Muscle of leg (tissue), 3 donors: ENCODE measurements at regions not wholly inside any gene's neighbourhood (a gene's known extent, or its start where the extent isn't known, plus 50 kb on each side); places are given as distances from the start of the nearest gene placed in this dataset.

Experiments
- DNase-seq: peaks from one replicate; pipeline ENCODE4 v3.0.0; 2013
- H3K27ac ChIP-seq: one replicate; pipeline ENCODE4 v1.5.1; 2013; ENCODE audit warnings: mild to moderate bottlenecking, low read length, control low read depth
- H3K27me3 ChIP-seq: one replicate; pipeline ENCODE4 v1.6.1; 2013; ENCODE audit warnings: low read length; ENCODE audit not compliant: control insufficient read depth, insufficient read depth
- H3K36me3 ChIP-seq: one replicate; pipeline ENCODE4 v1.6.1; 2013; ENCODE audit warnings: low read length; ENCODE audit not compliant: control insufficient read depth, insufficient read depth
- H3K4me1 ChIP-seq: one replicate; pipeline ENCODE4 v1.6.1; 2013; ENCODE audit warnings: low read length; ENCODE audit not compliant: control insufficient read depth, insufficient read depth
- H3K4me3 ChIP-seq: one replicate; pipeline ENCODE4 v1.5.1; 2013; ENCODE audit warnings: low read length, control low read depth
- H3K9me3 ChIP-seq: replicated peaks from 2 replicates; pipeline ENCODE4 v1.6.1; 2013; ENCODE audit warnings: low read depth, low read length; ENCODE audit not compliant: control insufficient read depth
- WGBS: methylation state at CpG from one replicate; pipeline ENCODE4 v1.1.5; 2013; ENCODE audit warnings: missing lambda C conversion rate; ENCODE audit not compliant: insufficient coverage; 5-methylcytosine and 5-hydroxymethylcytosine counted together

DNA sequence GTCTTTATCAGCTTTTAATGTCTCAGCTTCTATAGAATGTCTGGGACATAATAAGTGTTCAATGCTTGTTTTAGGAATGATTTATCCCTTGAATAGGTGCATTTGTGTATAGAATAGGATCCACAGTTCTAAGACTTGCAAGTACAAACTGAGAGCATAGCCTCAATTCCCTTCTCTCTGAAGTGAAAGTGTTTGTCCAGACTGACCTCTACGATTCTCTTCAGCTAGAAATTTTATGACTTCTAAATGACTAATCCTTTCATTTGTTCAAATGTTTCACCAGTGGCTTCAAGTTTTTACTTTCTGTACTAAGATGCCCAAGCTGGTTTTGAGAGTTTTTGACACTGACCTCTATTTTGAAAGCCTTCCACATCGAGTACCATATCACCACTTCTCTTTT lies 608.2 kb upstream of the ADGRL4 start:
- Histone ChIP-seq H3K36me3 (no peaks in the 10 kb centered on the region), H3K4me3 (no peak overlapping the region), H3K27ac (no peak overlapping the region), H3K9me3 (no peaks in the 10 kb centered on the region), H3K4me1 (no peaks in the 10 kb centered on the region), H3K27me3 (no peaks in the 10 kb centered on the region)
- no CpG with 5 or more reads among the region's 2 CpGs for WGBS
- no peak for DNase-seq

DNA sequence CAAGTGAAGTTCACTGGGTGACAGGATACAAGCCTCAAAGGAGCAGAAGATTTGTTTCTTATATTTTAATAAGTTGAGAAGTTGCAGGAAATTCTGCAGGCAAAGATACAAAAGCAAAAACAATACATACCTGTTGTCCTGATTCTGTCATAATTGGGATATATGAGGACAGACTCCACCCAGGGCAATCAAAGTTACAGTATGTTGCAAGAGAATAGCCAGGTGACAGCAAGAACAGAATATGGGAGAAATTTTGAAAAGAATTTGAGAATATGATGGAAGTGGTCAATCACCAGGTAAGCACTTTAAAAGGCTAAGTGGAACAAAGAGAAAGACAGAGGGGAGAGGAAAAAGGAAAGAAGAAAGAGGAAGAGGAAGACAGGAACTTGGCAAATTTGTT lies 607.6 kb upstream of the ADGRL4 start:
- Histone ChIP-seq H3K9me3 (no peaks in the 10 kb centered on the region), H3K27ac (no peak overlapping the region), H3K4me1 (no peaks in the 10 kb centered on the region), H3K4me3 (no peak overlapping the region), H3K36me3 (no peaks in the 10 kb centered on the region), H3K27me3 (no peaks in the 10 kb centered on the region)
- no peak for DNase-seq

DNA sequence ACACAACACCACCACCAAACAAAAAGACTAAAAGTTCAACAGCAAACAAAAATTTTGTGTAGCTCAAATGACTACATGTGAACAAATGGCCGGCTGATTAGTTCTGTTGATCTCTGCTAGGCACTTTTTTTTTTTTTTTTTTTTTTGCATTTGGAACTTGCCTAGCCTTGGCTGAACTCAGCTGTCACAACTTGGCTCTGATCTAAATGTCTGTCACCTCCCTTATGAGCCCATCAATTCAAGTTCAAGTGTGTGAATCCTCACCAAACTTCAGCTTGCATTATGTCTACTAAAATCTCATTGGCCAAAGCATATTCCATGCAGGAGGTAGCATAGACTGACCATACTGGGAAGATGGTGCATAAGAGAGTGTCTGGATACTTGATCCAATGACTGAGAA lies 606.5 kb upstream of the ADGRL4 start:
- Histone ChIP-seq H3K9me3 (no peaks in the 10 kb centered on the region), H3K4me3 (no peak overlapping the region), H3K4me1 (no peaks in the 10 kb centered on the region), H3K36me3 (no peaks in the 10 kb centered on the region), H3K27ac (no peak overlapping the region), H3K27me3 (no peaks in the 10 kb centered on the region)
- no CpG with 5 or more reads among the region's 1 CpG for WGBS
- DNase-seq = peak; percentile 10

DNA sequence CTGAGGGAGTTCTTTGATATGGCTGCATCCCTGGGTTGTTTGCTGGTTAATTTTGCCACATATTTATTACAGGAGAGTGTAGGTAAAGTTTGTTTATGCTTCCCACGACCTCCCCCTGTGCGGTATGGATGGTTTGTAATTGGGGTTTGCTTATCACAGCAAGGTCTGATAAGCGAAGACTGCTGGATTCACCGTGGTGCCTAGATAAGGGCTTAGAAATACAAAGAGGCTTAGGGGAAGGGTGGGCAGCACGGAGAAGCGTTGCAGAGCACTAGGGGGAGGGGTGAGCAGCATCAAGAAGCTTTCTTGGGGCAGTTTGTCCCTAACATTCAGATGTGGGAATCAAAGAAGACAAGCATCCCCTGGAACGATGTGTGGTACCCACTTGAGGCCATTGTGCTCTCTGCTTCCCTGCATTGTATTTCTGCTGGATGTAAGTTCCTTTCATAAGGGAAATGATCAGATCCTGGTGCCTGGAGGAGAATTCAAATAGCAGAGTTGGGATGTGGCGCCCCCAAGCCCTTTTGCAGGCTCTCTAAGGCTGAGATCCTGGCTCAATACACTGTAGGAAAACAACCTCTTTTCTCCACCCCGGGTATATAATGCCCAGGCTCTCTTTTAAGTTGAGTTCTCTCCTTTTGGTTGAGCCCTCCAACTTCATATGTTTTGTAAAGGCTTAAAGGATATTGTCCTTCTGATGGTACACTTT lies 598.1 kb upstream of the ADGRL4 start:
- H3K4me1 ChIP-seq = no peaks in the 10 kb centered on the region
- no peak for DNase-seq
- no peaks in the 10 kb centered on the region for H3K27me3 ChIP-seq
- 40% methylated on average over 6 of the region's 9 CpGs for whole genome bisulfite sequencing
- H3K4me3 ChIP-seq = no peak overlapping the region
- H3K9me3 ChIP-seq = no peaks in the 10 kb centered on the region
- no peak overlapping the region for H3K27ac ChIP-seq
- no peaks in the 10 kb centered on the region for H3K36me3 ChIP-seq

DNA sequence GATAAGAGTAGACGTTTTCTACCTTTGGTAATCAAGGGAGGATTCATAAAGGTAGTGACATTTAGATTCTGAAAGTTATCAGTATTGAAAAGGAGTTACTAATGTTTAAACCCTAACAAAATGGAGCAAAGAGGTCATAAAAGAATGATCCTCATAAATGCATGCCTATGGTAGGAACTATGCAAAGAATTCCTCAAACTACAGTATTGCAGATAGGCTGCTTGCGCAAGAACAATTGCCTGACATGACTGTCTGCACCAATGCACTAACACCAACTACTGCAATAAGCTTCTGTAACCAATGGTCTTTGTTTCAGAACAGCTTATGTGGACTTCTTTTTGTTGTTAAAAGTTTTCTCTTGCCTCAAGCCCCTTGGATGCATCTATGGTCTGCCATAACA lies 597.3 kb upstream of the ADGRL4 start:
- WGBS = no CpG with 5 or more reads among the region's 2 CpGs

DNA sequence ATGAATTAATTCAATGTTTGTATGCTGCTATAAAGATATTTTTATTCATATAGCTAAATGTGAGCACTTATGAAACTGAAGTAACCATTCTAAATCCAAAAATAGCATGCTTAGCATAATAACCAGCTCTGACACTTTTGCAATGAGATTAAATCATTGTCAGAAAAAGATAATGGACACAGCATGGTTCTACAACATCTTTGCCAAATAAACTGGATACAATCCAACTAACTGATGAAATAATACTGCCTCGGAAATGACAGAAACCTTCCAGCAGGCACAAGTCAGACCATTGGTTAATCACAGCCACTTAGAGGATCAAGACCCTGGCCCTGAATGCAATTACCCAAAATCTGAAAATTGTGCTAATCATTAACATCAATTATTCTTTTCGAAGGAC lies 592.7 kb upstream of the ADGRL4 start:
- H3K9me3 ChIP-seq = no peaks in the 10 kb centered on the region
- H3K36me3 ChIP-seq = no peaks in the 10 kb centered on the region
- H3K27me3 ChIP-seq = no peaks in the 10 kb centered on the region
- H3K27ac ChIP-seq = no peak overlapping the region
- no peaks in the 10 kb centered on the region for H3K4me1 ChIP-seq
- DNase-seq = no peak
- 57% methylated on average over 1 of the region's 2 CpGs for WGBS
- no peak overlapping the region for H3K4me3 ChIP-seq

More for the DNA sequence above, 597.3 kb upstream of the ADGRL4 start:
- Histone ChIP-seq H3K27me3 (no peaks in the 10 kb centered on the region), H3K4me3 (no peak overlapping the region), H3K4me1 (no peaks in the 10 kb centered on the region), H3K36me3 (no peaks in the 10 kb centered on the region), H3K27ac (no peak overlapping the region), H3K9me3 (no peaks in the 10 kb centered on the region)
- no peak for DNase-seq

DNA sequence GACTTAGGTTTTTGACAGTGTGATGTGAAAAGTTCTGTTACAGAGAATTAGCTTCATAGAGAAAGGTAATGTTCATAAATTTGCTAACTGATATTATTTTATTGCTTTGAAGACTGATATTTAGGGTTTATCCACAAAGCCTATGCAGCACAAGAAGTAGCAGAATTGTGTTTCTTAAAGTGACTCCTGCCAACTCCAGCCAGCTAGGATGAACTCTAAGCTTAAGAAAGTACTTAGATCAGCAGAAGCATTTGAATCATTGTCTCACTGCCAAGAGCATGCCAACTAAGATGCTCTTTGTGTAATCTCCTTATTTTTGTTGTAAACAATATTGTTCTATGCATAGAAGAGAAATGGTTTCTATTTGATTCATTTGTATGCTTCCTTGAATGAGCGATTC lies 589.4 kb upstream of the ADGRL4 start:
- no peaks in the 10 kb centered on the region for H3K4me1 ChIP-seq
- H3K36me3 ChIP-seq = no peaks in the 10 kb centered on the region
- DNase-seq = no peak
- no peaks in the 10 kb centered on the region for H3K9me3 ChIP-seq
- no peak overlapping the region for H3K27ac ChIP-seq
- H3K27me3 ChIP-seq = no peaks in the 10 kb centered on the region
- WGBS = no CpG with 5 or more reads among the region's 1 CpG
- H3K4me3 ChIP-seq = no peak overlapping the region

DNA sequence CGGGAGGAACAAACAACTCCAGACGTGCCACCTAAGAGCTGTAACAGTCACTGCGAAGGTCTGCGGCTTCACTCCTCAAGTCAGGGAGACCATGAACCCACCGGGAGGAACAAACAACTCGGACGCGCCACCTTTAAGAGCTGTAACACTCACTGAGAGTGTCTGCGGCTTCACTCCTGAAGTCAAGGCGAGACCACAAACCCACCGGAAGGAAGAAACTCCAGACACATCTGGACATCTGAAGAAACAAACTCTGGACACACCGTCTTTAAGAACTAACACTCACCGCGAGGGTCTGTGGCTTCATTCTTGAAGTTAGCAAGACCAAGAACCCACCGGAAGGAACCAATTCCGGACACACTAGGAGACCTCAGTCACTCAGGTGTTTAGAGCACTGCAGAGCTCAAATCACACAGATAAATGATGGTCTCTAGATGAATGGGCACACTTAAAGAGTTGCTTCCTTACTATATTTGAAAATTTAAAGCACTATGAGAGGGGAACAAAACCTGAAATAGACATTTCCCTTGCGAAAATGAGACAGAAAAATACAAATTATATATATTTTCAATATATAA lies 587.7 kb upstream of the ADGRL4 start:
- H3K4me1 ChIP-seq = no peaks in the 10 kb centered on the region
- no peak overlapping the region for H3K4me3 ChIP-seq
- H3K9me3 ChIP-seq = no peaks in the 10 kb centered on the region
- no peaks in the 10 kb centered on the region for H3K36me3 ChIP-seq
- H3K27ac ChIP-seq = no peak overlapping the region
- no peaks in the 10 kb centered on the region for H3K27me3 ChIP-seq
- 95% methylated on average over 15 of the region's 17 CpGs for WGBS
- no peak for DNase-seq

DNA sequence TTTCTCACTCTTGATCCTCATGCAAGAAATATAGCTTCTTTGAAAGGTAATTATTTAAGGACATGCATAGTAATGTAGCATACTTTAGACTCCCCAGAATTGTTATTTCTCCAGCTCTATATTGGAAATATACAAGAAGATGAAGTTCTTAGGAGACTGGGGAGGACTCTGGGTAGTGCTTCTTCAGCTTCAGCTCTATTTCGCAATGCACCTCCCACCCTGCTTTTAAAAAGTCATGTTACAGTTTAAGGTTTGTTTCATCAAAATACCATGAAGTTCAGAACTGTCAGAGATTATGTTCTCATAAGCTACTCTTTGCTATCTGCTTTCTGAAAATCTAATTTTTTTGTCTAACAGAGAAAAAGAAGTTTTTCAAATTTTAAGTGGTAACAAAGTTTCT lies 586.2 kb upstream of the ADGRL4 start:
- Histone ChIP-seq H3K9me3 (no peaks in the 10 kb centered on the region), H3K4me3 (no peak overlapping the region), H3K27me3 (no peaks in the 10 kb centered on the region), H3K4me1 (no peaks in the 10 kb centered on the region), H3K36me3 (no peaks in the 10 kb centered on the region), H3K27ac (no peak overlapping the region)
- DNase-seq = no peak
- no CpG with 5 or more reads among the region's 1 CpG for WGBS

DNA sequence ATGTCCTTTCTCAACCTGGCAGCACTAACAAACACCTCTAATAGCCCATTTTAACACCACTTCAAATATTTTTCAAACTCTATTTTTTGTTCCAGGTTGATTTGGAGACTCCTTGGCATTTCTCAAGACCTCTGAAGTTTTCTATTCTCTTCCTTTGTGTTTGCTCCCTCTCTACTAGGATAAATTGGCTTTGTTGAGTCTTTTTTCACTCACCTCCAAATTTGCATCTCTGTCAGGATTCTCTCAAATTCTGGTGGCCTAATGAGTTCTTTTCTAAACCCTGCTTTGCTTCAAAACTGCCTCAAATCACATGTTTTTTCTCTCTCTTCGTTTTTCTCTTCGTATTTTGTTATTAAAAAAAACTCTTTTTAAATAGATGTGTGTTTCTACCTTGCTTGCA lies 582.2 kb upstream of the ADGRL4 start:
- H3K4me1 ChIP-seq = no peaks in the 10 kb centered on the region
- WGBS = no CpG with 5 or more reads among the region's 2 CpGs
- no peak overlapping the region for H3K27ac ChIP-seq
- no peaks in the 10 kb centered on the region for H3K27me3 ChIP-seq
- H3K9me3 ChIP-seq = no peaks in the 10 kb centered on the region
- H3K4me3 ChIP-seq = no peak overlapping the region
- no peak for DNase-seq
- no peaks in the 10 kb centered on the region for H3K36me3 ChIP-seq

DNA sequence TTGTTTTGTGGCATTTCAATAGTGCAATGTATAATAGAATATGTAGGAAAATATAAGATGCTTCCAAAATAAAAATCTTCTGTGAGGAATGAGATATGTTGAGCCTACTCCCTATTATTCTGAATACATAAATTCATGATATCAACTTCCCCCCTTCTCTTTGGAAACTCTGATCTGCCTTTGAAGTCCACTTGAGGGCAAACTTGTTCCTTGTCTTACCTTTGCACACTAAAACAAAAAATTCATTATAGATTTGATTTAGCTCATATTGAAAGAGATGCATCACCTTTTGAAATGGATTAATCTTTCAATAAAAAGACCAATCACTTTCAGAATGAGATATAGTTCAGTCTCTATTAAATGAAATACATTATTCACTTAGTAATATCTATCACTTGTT lies 580.7 kb upstream of the ADGRL4 start:
- Histone ChIP-seq H3K27me3 (no peaks in the 10 kb centered on the region), H3K4me1 (no peaks in the 10 kb centered on the region), H3K9me3 (no peaks in the 10 kb centered on the region), H3K27ac (no peak overlapping the region), H3K4me3 (no peak overlapping the region), H3K36me3 (no peaks in the 10 kb centered on the region)
- peak; percentile 22 for DNase-seq
